ENCODE measurements at regions not wholly inside any gene's neighbourhood (a gene's known extent, or its start where the extent isn't known, plus 50 kb on each side); places are given as distances from the start of the nearest gene placed in this dataset.
"Not testable (repeated sequence)": the region's sequence is repeated elsewhere in the genome, so short reads cannot be mapped to it uniquely, and the experiment has no call there.

DNA sequence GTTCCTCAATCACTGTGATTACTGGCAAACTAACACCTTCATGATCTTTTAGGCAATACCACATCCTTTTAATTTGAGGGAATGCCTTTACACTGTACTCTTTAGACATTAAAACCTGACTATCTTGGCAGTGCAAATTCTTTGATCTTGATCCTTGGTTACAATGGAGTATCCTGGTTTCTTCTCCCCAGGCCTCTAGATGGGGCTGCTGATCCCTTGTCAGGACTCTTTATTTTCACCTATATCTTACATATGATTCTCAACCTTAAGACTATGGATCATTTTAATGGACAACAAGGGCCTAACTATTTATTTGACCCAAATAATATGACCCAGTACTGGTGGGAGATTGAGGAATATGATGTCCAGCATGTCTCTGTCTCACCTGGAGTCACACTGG is 1005.5 kb upstream of the INTU start:
- DNase-seq, result peak; percentile 6
- in situ Hi-C loops (cut with HindIII; ENCODE audit: low pct_ligation_motif_present, low pct_unique_long_range_greater_than_20kb, low sequenced_read_pairs), result no loop called here

DNA sequence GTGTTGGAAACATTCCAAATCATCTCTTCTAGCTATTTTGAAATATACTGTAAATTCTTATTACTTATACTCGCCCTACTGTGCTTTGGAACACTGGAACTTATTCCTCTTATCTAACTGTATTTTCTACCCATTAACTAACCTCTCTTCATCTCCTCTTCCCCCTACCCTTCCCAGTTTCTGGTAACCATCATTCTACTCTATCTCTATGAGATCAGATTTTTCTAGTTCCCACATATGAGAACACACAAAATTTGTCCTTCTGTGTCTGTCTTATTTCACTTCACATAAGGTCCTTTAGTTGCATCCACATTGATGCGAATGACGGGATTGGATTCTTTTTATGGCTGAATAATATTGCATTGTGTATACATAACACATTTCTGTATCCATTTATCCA is 1003.8 kb upstream of the INTU start:
- in situ Hi-C loops (cut with HindIII; ENCODE audit: low pct_ligation_motif_present, low pct_unique_long_range_greater_than_20kb, low sequenced_read_pairs), result no loop called here

DNA sequence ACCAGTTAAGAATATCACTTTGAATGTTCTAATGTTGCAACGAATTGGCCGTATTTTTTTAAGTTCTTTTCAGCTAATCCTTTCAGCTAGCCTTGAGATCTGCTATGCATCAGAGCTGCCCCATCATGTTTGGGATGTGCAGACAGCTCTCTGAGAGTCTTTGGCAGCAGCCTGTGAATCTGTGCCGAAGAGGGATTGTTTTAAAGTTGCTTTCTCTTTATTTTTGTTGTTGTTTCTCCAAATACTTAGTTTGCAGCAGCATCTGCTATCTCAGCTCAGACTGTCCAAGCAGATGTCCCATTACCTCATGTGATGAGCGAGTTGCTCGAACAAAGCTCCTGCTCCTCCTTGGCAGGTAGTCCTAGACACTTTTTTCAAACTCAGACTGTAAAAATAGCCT is 1002.5 kb upstream of the INTU start:
- in situ Hi-C loops (cut with HindIII; ENCODE audit: low pct_ligation_motif_present, low pct_unique_long_range_greater_than_20kb, low sequenced_read_pairs), result no loop called here
- DNase-seq, result no peak

More for the DNA sequence above, 1003.8 kb upstream of the INTU start:
- DNase-seq, result no peak

DNA sequence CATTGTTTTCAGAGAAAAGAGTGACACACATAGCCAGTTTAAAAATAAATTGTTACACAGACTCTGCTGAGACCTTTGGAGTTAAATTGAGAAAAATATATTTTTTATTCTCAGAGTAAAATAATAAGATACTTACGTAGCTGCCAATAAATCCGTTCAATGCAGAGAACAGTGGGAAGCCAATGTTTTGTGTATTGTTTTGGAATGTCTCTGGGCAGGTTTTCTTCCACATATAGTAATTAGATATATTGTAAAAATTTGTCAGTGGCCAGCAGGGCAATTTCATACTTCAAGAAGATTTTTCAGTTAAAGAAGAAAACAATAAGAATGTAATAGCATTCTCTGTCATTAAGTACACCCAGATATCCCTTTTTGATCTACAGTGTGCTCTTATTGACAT is 999.5 kb upstream of the INTU start:
- DNase-seq, result no peak
- in situ Hi-C loops (cut with HindIII; ENCODE audit: low pct_ligation_motif_present, low pct_unique_long_range_greater_than_20kb, low sequenced_read_pairs), result no loop called here

DNA sequence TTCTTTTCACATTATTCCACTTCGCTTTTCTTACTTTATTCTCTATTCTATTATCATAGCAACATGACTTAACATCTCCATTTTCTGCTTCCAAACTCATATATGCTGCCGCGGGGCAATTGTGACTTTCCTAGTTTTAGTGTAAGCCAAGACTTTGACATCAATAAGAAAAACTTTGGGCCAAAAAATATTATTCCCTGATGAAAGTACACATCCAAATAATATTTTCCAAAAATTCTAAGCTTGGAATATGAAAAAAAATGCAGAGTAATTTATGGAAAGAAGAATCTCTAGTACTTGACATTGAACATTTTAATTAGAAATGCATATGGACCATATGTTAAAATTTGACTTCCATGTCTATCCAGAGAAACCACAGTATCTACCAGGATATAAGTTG is 995.1 kb upstream of the INTU start:
- DNase-seq, result no peak
- in situ Hi-C loops (cut with HindIII; ENCODE audit: low pct_ligation_motif_present, low pct_unique_long_range_greater_than_20kb, low sequenced_read_pairs), result no loop called here

DNA sequence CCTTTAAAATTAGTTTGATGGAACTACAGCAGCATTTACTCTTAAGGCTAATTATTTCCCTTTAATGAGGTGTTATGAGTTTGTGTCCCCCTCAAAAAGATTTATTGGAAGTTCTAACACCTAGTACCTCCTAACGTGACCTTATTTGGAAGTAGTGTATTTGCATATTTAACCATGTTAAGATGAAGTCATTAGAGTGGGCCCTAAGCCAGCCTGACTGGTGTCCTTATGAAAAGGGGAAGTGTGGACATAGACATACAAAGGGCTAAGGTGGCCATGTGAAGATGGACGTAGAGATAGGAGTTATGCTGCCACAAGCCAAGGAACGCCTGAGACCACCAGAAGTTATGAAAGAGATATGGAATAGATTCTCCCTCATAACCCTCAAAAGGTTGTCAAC is 985.4 kb upstream of the INTU start:
- DNase-seq, result no peak
- in situ Hi-C loops (cut with HindIII; ENCODE audit: low pct_ligation_motif_present, low pct_unique_long_range_greater_than_20kb, low sequenced_read_pairs), result no loop called here

DNA sequence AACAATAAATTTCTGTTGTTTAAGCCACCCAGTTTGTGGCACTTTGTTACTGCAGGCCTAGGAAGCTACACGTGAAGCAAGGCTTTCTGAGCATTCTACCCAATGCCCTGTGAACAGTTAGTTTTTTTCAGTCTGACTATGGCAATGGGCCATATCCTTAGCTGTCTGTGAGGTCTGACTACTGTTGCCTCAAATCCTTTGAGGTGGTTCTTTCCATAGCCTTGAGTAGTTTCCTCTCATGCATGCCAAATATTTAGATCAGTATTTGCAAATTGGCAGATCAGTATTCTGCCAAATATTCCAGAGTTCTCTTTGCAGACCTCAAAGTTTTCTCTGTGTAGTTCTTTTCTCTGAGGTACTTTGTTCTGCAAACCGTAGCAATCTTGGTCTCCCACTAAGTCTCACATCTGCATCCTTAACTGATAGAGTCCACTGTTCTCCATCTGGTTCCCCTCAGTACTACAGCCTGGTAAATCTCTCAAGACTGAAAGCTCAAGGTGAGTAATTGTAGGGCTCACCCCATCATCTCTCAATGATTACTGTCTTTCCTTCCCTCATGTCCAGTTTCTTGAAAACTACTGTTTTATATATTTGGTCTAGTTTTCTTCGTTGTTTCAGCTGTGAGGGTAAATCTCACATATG is 984.9 kb upstream of the INTU start:
- in situ Hi-C loops (cut with HindIII; ENCODE audit: low pct_ligation_motif_present, low pct_unique_long_range_greater_than_20kb, low sequenced_read_pairs), result no loop called here

DNA sequence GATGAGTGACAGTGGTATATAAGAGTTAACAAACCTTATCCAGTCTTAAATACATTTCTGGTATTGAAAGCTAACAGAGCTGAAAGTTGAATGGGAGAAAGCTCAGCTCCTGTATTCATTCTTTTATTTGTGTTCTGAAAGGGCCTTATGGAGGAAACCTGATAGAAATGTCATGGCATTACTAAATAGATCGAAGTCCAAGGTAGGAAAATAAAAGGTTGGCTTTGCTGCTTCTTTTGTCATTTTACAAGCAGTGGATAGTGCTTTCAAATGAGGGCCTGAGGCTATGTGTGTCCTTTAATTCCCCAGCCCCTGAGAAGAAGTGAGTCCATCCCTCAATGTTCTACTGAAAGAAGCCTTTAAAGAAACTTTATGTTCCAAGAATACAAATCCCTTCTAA is 974.3 kb upstream of the INTU start:
- in situ Hi-C loops (cut with HindIII; ENCODE audit: low pct_ligation_motif_present, low pct_unique_long_range_greater_than_20kb, low sequenced_read_pairs), result no loop called here
- no peak for DNase-seq

More for the DNA sequence above, 984.9 kb upstream of the INTU start:
- DNase-seq, result no peak

DNA sequence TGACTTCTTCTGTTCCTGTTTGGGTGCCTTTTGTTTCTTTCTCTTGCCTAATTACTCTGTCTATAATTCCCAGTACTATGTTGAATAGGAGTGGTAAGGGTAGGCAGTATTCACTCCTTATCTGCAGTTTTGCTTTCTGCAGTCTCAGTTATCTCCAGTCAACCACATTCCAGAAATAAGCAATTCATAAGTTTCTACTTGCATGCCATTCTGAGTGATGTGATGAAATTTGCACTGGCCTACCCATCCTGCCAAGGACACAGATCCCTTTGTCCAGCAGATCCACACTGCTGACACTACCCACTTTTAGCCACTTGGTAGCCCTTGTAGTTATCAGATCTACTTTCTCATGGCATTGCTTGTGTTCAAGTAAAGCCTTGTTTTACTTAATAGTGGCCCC is 971.6 kb upstream of the INTU start:
- DNase-seq, result no peak
- in situ Hi-C loops (cut with HindIII; ENCODE audit: low pct_ligation_motif_present, low pct_unique_long_range_greater_than_20kb, low sequenced_read_pairs), result no loop called here

DNA sequence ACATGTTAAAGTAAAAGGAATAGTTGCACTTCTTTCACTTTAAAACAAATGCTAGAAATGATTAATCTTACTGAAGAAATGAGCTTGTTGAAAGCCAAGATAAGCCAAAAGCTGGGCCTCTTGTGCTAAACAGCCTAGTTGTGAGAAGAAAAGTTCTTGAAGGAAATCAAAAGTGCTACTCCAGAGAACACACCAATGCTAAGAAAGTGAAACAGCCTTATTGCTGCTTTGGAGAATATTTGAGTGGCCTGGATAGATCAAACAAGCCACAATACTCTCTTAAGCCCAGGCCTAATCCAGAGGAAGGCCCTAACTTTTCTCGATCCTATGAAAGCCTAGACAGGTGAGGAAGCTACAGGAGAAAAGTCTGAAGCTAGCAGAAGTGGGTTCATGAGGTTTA is 967.9 kb upstream of the INTU start:
- in situ Hi-C loops (cut with HindIII; ENCODE audit: low pct_ligation_motif_present, low pct_unique_long_range_greater_than_20kb, low sequenced_read_pairs), result no loop called here
- DNase-seq, result no peak

DNA sequence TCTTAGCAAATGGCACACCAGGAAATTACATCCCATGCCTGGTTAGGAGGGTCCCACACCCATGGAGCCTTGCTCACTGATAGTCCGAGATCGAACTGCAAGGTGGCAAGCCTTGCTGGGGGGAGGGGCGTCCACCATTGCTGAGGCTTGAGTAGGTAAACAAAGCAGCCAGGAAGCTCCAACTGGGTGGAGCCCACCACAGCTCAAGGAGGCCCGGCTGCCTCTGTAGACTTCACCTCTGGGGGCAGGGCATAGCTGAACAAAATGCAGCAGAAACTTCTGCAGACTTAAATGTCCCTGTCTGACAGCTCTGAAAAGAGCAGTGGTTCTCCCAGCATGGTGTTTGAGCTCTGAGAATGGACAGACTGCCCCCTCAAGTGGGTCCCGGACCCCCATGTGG is 962.7 kb upstream of the INTU start:
- in situ Hi-C loops (cut with HindIII; ENCODE audit: low pct_ligation_motif_present, low pct_unique_long_range_greater_than_20kb, low sequenced_read_pairs); DNase-seq: not testable (repeated sequence)

DNA sequence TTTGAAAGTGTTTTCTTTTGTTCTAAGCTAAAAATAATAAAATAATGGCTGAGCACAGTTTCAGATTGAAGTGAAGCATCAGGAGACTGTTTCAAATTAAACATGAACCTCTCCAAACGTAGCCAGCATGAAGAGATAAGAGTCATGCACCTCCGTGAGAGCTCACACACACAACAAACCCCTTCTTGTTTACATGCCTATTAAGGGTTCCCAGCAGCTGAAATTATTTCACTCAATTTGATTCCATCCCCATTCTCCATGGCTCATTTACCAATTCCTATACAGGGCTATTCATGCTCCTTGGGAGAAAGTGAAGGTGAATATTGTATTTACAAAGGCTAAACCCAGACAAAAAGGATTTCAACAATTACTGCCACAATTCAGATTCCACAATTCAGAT is 954.1 kb upstream of the INTU start:
- in situ Hi-C loops (cut with HindIII; ENCODE audit: low pct_ligation_motif_present, low pct_unique_long_range_greater_than_20kb, low sequenced_read_pairs), result no loop called here
- no peak for DNase-seq

DNA sequence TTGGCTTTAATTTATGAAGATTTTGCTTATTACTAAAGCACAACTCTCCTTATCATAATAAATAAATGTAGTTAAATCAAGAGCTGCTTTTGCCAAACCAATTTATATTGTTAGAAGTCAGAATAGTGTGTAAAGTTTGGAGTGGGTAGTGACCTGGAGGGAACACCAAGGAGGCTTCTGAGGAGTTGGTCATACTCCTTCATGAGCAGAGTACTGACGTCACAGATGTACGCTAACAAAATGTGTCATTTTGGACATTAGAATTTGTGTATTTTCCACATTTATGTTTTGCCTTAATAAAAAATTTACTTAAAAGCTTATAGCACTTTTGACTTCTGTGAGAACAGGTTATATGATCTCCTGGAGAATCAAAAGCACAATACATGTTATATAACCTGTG is 953.5 kb upstream of the INTU start:
- in situ Hi-C loops (cut with HindIII; ENCODE audit: low pct_ligation_motif_present, low pct_unique_long_range_greater_than_20kb, low sequenced_read_pairs), result no loop called here
- DNase-seq, result no peak

DNA sequence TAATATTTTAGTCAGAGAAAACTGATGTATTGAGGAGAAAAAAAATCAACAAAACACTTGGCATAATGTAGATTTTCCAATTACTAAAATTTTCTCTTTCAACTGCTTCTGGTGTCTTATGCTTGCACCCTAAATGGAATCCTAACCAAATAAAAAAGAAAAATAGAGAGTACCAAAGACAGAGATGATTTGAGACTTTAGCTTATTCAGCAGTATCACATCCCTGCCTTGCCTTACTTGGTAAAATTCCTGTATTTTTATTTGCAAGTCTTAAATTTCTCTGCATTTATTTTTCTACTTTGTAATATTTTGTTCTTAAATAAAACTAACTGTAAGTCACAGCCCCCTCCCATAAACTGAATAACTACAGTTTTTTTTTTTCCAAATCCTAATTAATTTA is 950.5 kb upstream of the INTU start:
- no peak for DNase-seq
- in situ Hi-C loops (cut with HindIII; ENCODE audit: low pct_ligation_motif_present, low pct_unique_long_range_greater_than_20kb, low sequenced_read_pairs), result no loop called here

DNA sequence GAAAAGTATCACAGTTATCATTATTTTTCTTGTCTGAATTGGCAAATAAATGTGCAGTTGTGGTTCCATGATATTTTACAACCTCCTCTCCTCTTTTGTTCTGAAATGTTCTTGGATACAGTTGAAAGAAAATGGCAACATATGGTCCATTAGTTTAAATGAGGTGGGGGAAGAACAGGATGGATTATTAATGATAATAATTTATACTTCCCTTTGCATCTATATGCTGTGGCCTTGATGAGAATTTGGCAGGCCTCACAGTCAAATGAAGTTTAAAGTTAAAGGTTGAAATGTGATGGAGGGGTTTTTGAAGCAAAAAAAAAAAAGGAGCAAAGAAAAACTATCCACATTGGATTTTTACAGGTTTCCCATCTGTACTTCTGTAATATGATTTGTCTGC is 946.3 kb upstream of the INTU start:
- in situ Hi-C loops (cut with HindIII; ENCODE audit: low pct_ligation_motif_present, low pct_unique_long_range_greater_than_20kb, low sequenced_read_pairs), result no loop called here
- DNase-seq, result no peak

DNA sequence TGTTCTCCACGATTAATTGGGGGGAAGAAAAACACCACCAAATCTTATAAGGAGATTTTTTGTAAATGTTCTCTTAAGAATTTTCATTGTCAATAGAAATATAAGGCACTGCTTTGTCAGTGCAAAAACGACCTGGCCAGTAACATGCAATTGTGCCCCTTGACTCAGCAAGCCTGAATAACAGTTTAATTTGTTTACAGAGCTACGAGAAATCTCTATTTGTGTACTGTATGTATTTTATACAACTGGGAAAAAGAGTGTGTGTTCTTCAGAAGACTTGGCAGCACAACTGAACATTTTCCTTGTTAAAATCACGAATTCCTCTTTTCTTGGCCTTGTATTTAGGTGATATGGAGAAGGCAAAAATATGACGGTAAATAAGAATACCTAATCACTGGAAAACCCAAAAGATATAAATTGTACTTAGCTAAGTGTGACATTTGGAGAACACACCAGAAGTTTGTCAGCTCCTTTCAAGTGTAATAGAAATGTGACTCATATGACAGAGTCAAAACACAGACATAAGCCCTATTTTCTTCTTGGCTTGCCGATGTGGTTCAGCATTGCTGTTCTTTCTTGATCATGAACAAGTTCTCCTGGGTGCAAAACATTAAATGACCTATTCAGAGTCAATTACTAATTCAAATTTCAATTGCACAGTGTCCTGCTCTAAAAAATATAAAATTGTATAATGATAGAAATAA is 945.0 kb upstream of the INTU start:
- DNase-seq, result no peak
- in situ Hi-C loops (cut with HindIII; ENCODE audit: low pct_ligation_motif_present, low pct_unique_long_range_greater_than_20kb, low sequenced_read_pairs), result no loop called here

DNA sequence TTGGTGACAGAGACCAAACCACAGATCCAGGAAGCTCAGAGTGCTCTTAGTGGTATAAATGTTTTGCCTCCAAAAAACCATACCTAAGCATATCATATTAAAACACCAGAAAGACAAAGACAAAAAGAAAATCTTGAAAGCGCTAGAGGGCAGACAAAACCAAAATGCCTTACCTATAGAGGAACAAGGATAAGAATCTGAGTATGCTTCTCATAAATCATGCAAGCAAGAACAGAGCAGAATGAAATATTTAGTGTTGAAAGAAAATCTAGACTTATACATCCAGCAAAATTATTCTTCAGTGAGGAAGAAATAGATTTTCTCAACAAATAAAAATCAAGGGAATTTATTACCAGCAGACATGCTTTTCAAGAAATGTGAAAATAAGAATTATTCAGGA is 941.0 kb upstream of the INTU start:
- no peak for DNase-seq
- in situ Hi-C loops (cut with HindIII; ENCODE audit: low pct_ligation_motif_present, low pct_unique_long_range_greater_than_20kb, low sequenced_read_pairs), result no loop called here

DNA sequence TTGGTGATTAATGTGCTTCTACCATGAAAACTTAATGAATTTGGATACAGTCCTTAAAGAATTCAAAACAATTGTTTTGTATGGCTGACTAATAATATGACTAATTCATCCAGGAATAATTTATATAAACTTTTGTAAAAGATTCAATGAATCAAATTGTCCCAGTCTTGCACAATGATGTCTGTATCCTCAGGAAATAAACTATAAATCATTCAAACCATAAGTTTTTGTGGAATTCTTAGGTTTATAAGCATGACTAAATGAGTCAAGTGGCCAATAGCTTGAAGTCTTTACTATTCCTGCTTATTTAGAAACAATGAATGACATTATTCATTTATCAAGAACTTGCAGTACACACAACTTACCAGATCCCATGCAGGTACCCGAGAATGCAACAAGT is 935.0 kb upstream of the INTU start:
- no peak for DNase-seq
- in situ Hi-C loops (cut with HindIII; ENCODE audit: low pct_ligation_motif_present, low pct_unique_long_range_greater_than_20kb, low sequenced_read_pairs), result no loop called here

DNA sequence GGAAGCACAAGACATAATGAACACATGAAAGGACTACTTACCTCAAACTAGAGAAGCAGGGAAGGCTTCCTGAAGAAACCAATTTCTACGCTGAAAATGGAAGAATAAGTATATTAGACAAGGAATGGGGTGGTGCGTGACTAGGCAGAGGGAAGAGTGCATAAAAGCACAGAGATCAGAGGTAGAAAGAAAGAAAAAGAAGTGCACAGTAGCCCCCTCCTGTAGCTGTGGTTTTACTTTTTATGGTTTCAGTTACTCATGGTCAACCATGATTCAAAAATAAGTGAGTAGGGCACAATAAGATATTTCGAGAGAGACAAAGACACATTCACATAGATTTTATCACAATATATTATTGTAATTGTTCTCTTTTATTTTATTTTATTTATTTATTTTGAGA is 934.5 kb upstream of the INTU start:
- in situ Hi-C loops (cut with HindIII; ENCODE audit: low pct_ligation_motif_present, low pct_unique_long_range_greater_than_20kb, low sequenced_read_pairs), result no loop called here

DNA sequence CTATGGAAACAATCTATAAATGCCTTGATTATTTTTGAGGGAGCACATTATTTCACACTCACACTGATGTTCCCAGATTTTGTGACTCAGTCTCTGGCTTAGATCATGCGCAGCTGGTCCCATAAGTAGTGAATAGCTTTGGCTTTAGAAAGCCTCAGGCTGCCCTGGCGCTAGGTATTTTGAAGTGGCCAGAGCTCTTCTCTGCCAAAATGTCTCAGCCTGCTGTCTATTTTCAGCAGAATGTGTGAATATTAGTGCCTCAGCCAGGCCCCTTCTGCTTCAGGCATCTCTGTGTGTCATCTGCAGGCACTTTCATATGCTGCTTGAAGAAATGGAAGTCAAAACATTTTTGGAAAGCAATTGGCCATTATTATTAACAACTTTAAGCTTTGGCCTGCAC is 931.0 kb upstream of the INTU start:
- no peak for DNase-seq
- in situ Hi-C loops (cut with HindIII; ENCODE audit: low pct_ligation_motif_present, low pct_unique_long_range_greater_than_20kb, low sequenced_read_pairs), result no loop called here

More for the DNA sequence above, 934.5 kb upstream of the INTU start:
- DNase-seq, result no peak
